IMR-90 (cell line): ENCODE measurements at regions not wholly inside any gene's neighbourhood (a gene's known extent, or its start where the extent isn't known, plus 50 kb on each side); places are given as distances from the start of the nearest gene placed in this dataset.

Source experiments
- ATAC-seq: fragments of 200-7000 bp; cut with Tn5 transposase; 2 replicates; pipeline ENCODE4 v1.9.1; 2020; ENCODE audit warnings: low read depth, mild to moderate bottlenecking, moderate library complexity
- BruUV-seq: library from RNA; stranded (reverse); fragments of 400-500 nt; replicated peaks from 2 replicates; lab custom pipeline; 2021; lab: Mats Ljungman, UMichigan
- CTCF ChIA-PET: fragments of 300-600 bp; formaldehyde crosslinking; extraction: SDS; loops from one replicate; lab custom pipeline; 2021; ENCODE audit warnings: antibody characterized with exemption; lab: Yijun Ruan, JAX
- POLR2A ChIA-PET: fragments of 300-600 bp; sonication (Branson Sonifier 250); formaldehyde crosslinking; loops from one replicate; lab custom pipeline; 2022; ENCODE audit warnings: antibody characterized with exemption; ENCODE audit not compliant: unreplicated experiment; lab: Charles Lee
- DNase-seq: peaks from one replicate; pipeline ENCODE4 v3.0.0; 2013
- H2AFZ ChIP-seq: replicated peaks from 2 replicates; pipeline ENCODE3; 2013; ENCODE audit warnings: low read length, mild to moderate bottlenecking; ENCODE audit not compliant: poor library complexity
- H2AK5ac ChIP-seq: 2 replicates; pipeline ENCODE4 v1.6.1; 2013; ENCODE audit warnings: low read depth, low read length, inconsistent platforms
- H2AK9ac ChIP-seq: replicated peaks from 2 replicates; pipeline ENCODE3; 2013; ENCODE audit warnings: mild to moderate bottlenecking, low read depth, low read length, moderate library complexity; ENCODE audit not compliant: poor library complexity
- H2BK120ac ChIP-seq: 2 replicates; pipeline ENCODE4 v1.6.1; 2013; ENCODE audit warnings: low read depth, low read length, inconsistent platforms
- H2BK15ac ChIP-seq: 3 replicates; pipeline ENCODE4 v1.6.1; 2013; ENCODE audit warnings: low read depth, low read length, inconsistent platforms
- H2BK20ac ChIP-seq: 2 replicates; pipeline ENCODE4 v1.6.1; 2013; ENCODE audit warnings: low read depth, mild to moderate bottlenecking, inconsistent platforms, low read length, moderate library complexity
- H2BK5ac ChIP-seq: 2 replicates; pipeline ENCODE4 v1.6.1; 2013; ENCODE audit warnings: mild to moderate bottlenecking, low read depth, low read length, inconsistent platforms; ENCODE audit not compliant: poor library complexity, severe bottlenecking
- H3K14ac ChIP-seq: replicated peaks from 2 replicates; pipeline ENCODE4 v1.6.1; 2013; ENCODE audit warnings: low read depth, low read length, inconsistent platforms
- H3K18ac ChIP-seq: 2 replicates; pipeline ENCODE4 v1.6.1; 2013; ENCODE audit warnings: low read depth, low read length, control low read depth
- H3K23ac ChIP-seq: 2 replicates; pipeline ENCODE4 v1.6.1; 2013; ENCODE audit warnings: low read depth, low read length, inconsistent platforms
- H3K27ac ChIP-seq: 2 replicates; pipeline ENCODE4 v1.5.1; 2013; ENCODE audit warnings: mild to moderate bottlenecking, control low read depth, low read length; ENCODE audit not compliant: insufficient read depth
- H3K27me3 ChIP-seq: 2 replicates; pipeline ENCODE4 v1.6.1; 2013; ENCODE audit warnings: low read length; ENCODE audit not compliant: control insufficient read depth, insufficient read depth
- H3K36me3 ChIP-seq: 2 replicates; pipeline ENCODE4 v1.6.1; 2013; ENCODE audit warnings: low read length, mixed read lengths; ENCODE audit not compliant: control insufficient read depth, insufficient read depth
- H3K4ac ChIP-seq: 2 replicates; pipeline ENCODE4 v1.6.1; 2013; ENCODE audit warnings: low read depth, low read length, inconsistent platforms
- H3K4me1 ChIP-seq: 2 replicates; pipeline ENCODE4 v1.6.1; 2013; ENCODE audit warnings: low read length, mixed read lengths; ENCODE audit not compliant: control insufficient read depth, insufficient read depth
- H3K4me2 ChIP-seq: 2 replicates; pipeline ENCODE4 v1.6.1; 2013; ENCODE audit warnings: low read depth, mild to moderate bottlenecking, control low read depth, low read length, moderate library complexity
- H3K4me3 ChIP-seq: 2 replicates; pipeline ENCODE4 v1.5.1; 2013; ENCODE audit warnings: low read depth, mild to moderate bottlenecking, control low read depth, low read length, moderate library complexity; ENCODE audit not compliant: insufficient read depth
- H3K56ac ChIP-seq: 2 replicates; pipeline ENCODE4 v1.6.1; 2013; ENCODE audit warnings: low read length, inconsistent platforms; ENCODE audit not compliant: insufficient read depth; ENCODE audit errors: extremely low read depth
- H3K79me1 ChIP-seq, 2 experiments: 2 replicates each; pipeline ENCODE4 v1.6.1; 2013; ENCODE audit warnings: low read length in 2 of 2, inconsistent platforms in 1 of 2, low read depth in 1 of 2
- H3K9ac ChIP-seq: 2 replicates; pipeline ENCODE4 v1.6.1; 2013; ENCODE audit warnings: low read depth, low read length, control low read depth
- H3K9me1 ChIP-seq: 2 replicates; pipeline ENCODE4 v1.6.1; 2013; ENCODE audit warnings: low read length, inconsistent platforms; ENCODE audit not compliant: insufficient read depth
- H3K9me3 ChIP-seq: 2 replicates; pipeline ENCODE4 v1.6.1; 2013; ENCODE audit warnings: low read length; ENCODE audit not compliant: control insufficient read depth, insufficient read depth
- H4K20me1 ChIP-seq: 2 replicates; pipeline ENCODE4 v1.6.1; 2013; ENCODE audit warnings: low read length, inconsistent platforms; ENCODE audit not compliant: insufficient read depth
- H4K5ac ChIP-seq: 2 replicates; pipeline ENCODE4 v1.6.1; 2013; ENCODE audit warnings: mild to moderate bottlenecking, low read depth, low read length, control low read depth
- H4K8ac ChIP-seq, 2 experiments: 2 replicates each; pipeline ENCODE4 v1.6.1; 2013; ENCODE audit warnings: low read depth in 2 of 2, low read length in 2 of 2, control low read depth in 1 of 2, inconsistent platforms in 1 of 2
- H4K91ac ChIP-seq: 2 replicates; pipeline ENCODE4 v1.6.1; 2013; ENCODE audit warnings: low read depth, low read length, inconsistent platforms; ENCODE audit not compliant: insufficient read depth
- BHLHE40 ChIP-seq: fragments of 150-350 bp; IDR thresholded peaks from 2 replicates; pipeline ENCODE4 v1.6.1; 2016; ENCODE audit warnings: mild to moderate bottlenecking, low read depth, low read length
- CEBPB ChIP-seq: IDR thresholded peaks from 2 replicates; pipeline ENCODE4 v1.6.1; 2012; ENCODE audit warnings: low read depth, low read length, improper control_type of control experiment
- CHD1 ChIP-seq: IDR thresholded peaks from 2 replicates; pipeline ENCODE4 v1.6.1; 2012; ENCODE audit warnings: low read depth, low read length, improper control_type of control experiment
- CTCF ChIP-seq: conservative IDR thresholded peaks from 2 replicates; pipeline ENCODE4 v1.5.1; 2012; ENCODE audit warnings: mild to moderate bottlenecking, low read depth, low read length, improper control_type of control experiment
- ELK1 ChIP-seq: fragments of 150-350 bp; IDR thresholded peaks from 2 replicates; pipeline ENCODE4 v1.6.1; 2016; ENCODE audit warnings: low read depth, mild to moderate bottlenecking, low read length, moderate library complexity, borderline replicate concordance
- FOS ChIP-seq: fragments of 150-350 bp; IDR thresholded peaks from 2 replicates; pipeline ENCODE4 v1.6.1; 2016; ENCODE audit warnings: low read depth, low read length
- MAFK ChIP-seq: IDR thresholded peaks from 2 replicates; pipeline ENCODE4 v1.6.1; 2012; ENCODE audit warnings: low read depth, low read length, improper control_type of control experiment
- MAZ ChIP-seq: IDR thresholded peaks from 2 replicates; pipeline ENCODE4 v1.6.1; 2012; ENCODE audit warnings: low read depth, mild to moderate bottlenecking, low read length, improper control_type of control experiment, moderate library complexity, borderline replicate concordance
- MXI1 ChIP-seq: IDR thresholded peaks from 2 replicates; pipeline ENCODE4 v1.6.1; 2012; ENCODE audit warnings: low read depth, mild to moderate bottlenecking, low read length, moderate library complexity, borderline replicate concordance
- NFE2L2 ChIP-seq: fragments of 150-350 bp; IDR thresholded peaks from 2 replicates; pipeline ENCODE4 v1.6.1; 2016; ENCODE audit warnings: low read depth, mild to moderate bottlenecking, low read length
- POLR2A ChIP-seq: IDR thresholded peaks from 2 replicates; pipeline ENCODE4 v1.6.1; 2012; ENCODE audit warnings: mild to moderate bottlenecking, low read depth, low read length
- RAD21 ChIP-seq: IDR thresholded peaks from 2 replicates; pipeline ENCODE4 v1.6.1; 2012; ENCODE audit warnings: low read length, improper control_type of control experiment
- RCOR1 ChIP-seq: IDR thresholded peaks from 2 replicates; pipeline ENCODE4 v1.6.1; 2012; ENCODE audit warnings: mild to moderate bottlenecking, low read length, improper control_type of control experiment; ENCODE audit not compliant: insufficient replicate concordance
- RFX5 ChIP-seq: IDR thresholded peaks from 2 replicates; pipeline ENCODE4 v1.8.0; 2012; ENCODE audit warnings: low read depth, mild to moderate bottlenecking, low read length, moderate library complexity
- SMC3 ChIP-seq: fragments of 150-350 bp; IDR thresholded peaks from 2 replicates; pipeline ENCODE4 v1.6.1; 2016; ENCODE audit warnings: low read depth, mild to moderate bottlenecking, antibody characterized with exemption, low read length, moderate library complexity
- USF2 ChIP-seq: fragments of 150-350 bp; IDR thresholded peaks from 2 replicates; pipeline ENCODE4 v1.6.1; 2017; ENCODE audit warnings: mild to moderate bottlenecking, antibody characterized with exemption, low read length, low read depth
- WGBS, 2 experiments: methylation state at CpG; one replicate each; pipeline versions ENCODE4 v1.1.5 to v1.1.7; 2013; ENCODE audit warnings: missing lambda C conversion rate in 2 of 2; ENCODE audit not compliant: insufficient read length in 1 of 2; ENCODE audit errors: extremely low coverage in 2 of 2; 5-methylcytosine and 5-hydroxymethylcytosine counted together
- dilution Hi-C: fragments of 300-500 bp; cut with HindIII; formaldehyde crosslinking; loops from one replicate; pipeline ENCODE4 v1.14.3; 2018; ENCODE audit warnings: low sequenced_read_pairs; ENCODE audit not compliant: unreplicated experiment
- in situ Hi-C: fragments of 300-500 bp; cut with MboI; formaldehyde crosslinking; loops from 3 replicates; pipeline ENCODE4 v1.14.3; 2019; ENCODE audit warnings: low sequenced_read_pairs, inconsistent platforms, mixed read lengths
- intact Hi-C: fragments of 100-400 bp; cut with micrococcal nuclease; formaldehyde crosslinking; loops from 2 replicates; pipeline ENCODE4 v1.10.0; 2022

GRCh38 chr3:124063197-124063909 lies 71.4 kb upstream of the ROPN1 start:
- Histone ChIP-seq H3K4me2 (no peak overlapping the region; the same call in 1 of the 2 replicates), H4K8ac (no peak overlapping the region), H3K4ac (no peak overlapping the region), H2AK5ac (no peak overlapping the region), H2BK20ac (no peak overlapping the region), H3K56ac (no peak overlapping the region), H3K9ac (no peak overlapping the region), H4K91ac (no peak overlapping the region), H3K27ac (no peak overlapping the region), H3K14ac (no peak overlapping the region), H4K5ac (no peak overlapping the region), H3K36me3 (no peaks in the 10 kb centered on the region), H3K4me1 (peaks cover 9% of the 10 kb centered on the region; the same call in 1 of the 2 replicates), H3K9me1 (no peaks in the 10 kb centered on the region; the same call in 1 of the 2 replicates), H4K20me1 (0 out of 2 replicates have a peak, but pooled peaks cover 5% of the 10 kb centered on the region), H2BK15ac (no peak overlapping the region), H2BK5ac (no peak overlapping the region), H3K9me3 (no peaks in the 10 kb centered on the region), H2AK9ac (no peak overlapping the region), H2BK120ac (no peak overlapping the region), H3K4me3 (no peak overlapping the region), H3K79me1 (no peaks in the 10 kb centered on the region), H3K18ac (no peak overlapping the region), H3K23ac (no peak overlapping the region), H2AFZ (no peak overlapping the region), H3K27me3 (peaks cover 16% of the 10 kb centered on the region)
- 31% methylated on average over 4 of the region's 9 CpGs; no CpG with 5 or more reads in 1 of the 2 experiments for WGBS, 2 experiments
- intact Hi-C loops = no loop called here
- TF ChIP-seq CTCF (no peak), RAD21 (no peak), MXI1 (no peak), MAZ (no peak), USF2 (no peak), NFE2L2 (no peak), MAFK (no peak), RCOR1 (no peak), POLR2A (no peak), CHD1 (no peak), FOS (no peak), CEBPB (no peak), SMC3 (no peak), ELK1 (no peak), RFX5 (no peak), BHLHE40 (no peak)
- BruUV-seq = no TSS peak
- in situ Hi-C loops = no loop called here
- peak; percentile 37 for ATAC-seq
- POLR2A ChIA-PET = no interaction called here
- dilution Hi-C loops = no loop called here
- DNase-seq = peak; percentile 60
- CTCF ChIA-PET = no interaction called here
